H9 (cell line): ENCODE measurements at regions not wholly inside any gene's neighbourhood (a gene's known extent, or its start where the extent isn't known, plus 50 kb on each side); places are given as distances from the start of the nearest gene placed in this dataset.

Experiments used
- DNase-seq: peaks from one replicate; pipeline ENCODE4 v3.0.0-alpha.2; 2017
- H2AFZ ChIP-seq: one replicate; pipeline ENCODE4 v1.6.1; 2013; ENCODE audit warnings: mild to moderate bottlenecking, low read length, control low read depth, moderate library complexity
- H2AK5ac ChIP-seq: 2 replicates; pipeline ENCODE4 v1.6.1; 2013; ENCODE audit warnings: low read length, control low read depth, mixed read lengths; ENCODE audit not compliant: insufficient read length
- H2BK120ac ChIP-seq: one replicate; pipeline ENCODE4 v1.6.1; 2013; ENCODE audit warnings: low read depth, mild to moderate bottlenecking, low read length, control low read depth, inconsistent platforms; ENCODE audit not compliant: poor library complexity, severe bottlenecking
- H2BK12ac ChIP-seq: 2 replicates; pipeline ENCODE4 v1.6.1; 2013; ENCODE audit warnings: low read length, control low read depth, mixed read lengths, low read depth; ENCODE audit not compliant: insufficient read length
- H2BK15ac ChIP-seq: 2 replicates; pipeline ENCODE4 v1.6.1; 2013; ENCODE audit warnings: low read depth, low read length, control low read depth
- H2BK20ac ChIP-seq: one replicate; pipeline ENCODE4 v1.6.1; 2013; ENCODE audit warnings: low read depth, mild to moderate bottlenecking, low read length, control low read depth, inconsistent platforms; ENCODE audit not compliant: poor library complexity, severe bottlenecking
- H2BK5ac ChIP-seq: 2 replicates; pipeline ENCODE4 v1.6.1; 2013; ENCODE audit warnings: low read length, control low read depth, mixed read lengths; ENCODE audit not compliant: insufficient read length
- H3K14ac ChIP-seq: 2 replicates; pipeline ENCODE4 v1.6.1; 2013; ENCODE audit warnings: low read length, control low read depth; ENCODE audit not compliant: insufficient read depth
- H3K18ac ChIP-seq: 2 replicates; pipeline ENCODE4 v1.6.1; 2013; ENCODE audit warnings: low read depth, mild to moderate bottlenecking, mixed read lengths, low read length, control low read depth; ENCODE audit not compliant: insufficient read length
- H3K23ac ChIP-seq: 2 replicates; pipeline ENCODE4 v1.6.1; 2013; ENCODE audit warnings: low read length, control low read depth, mixed read lengths, low read depth; ENCODE audit not compliant: insufficient read length
- H3K23me2 ChIP-seq: 2 replicates; pipeline ENCODE4 v1.6.1; 2013; ENCODE audit warnings: low read depth, mild to moderate bottlenecking, mixed read lengths, low read length, control low read depth; ENCODE audit not compliant: insufficient read length, poor library complexity, severe bottlenecking
- H3K27ac ChIP-seq: 2 replicates; pipeline ENCODE4 v1.5.1; 2013; ENCODE audit warnings: low read length, control low read depth, mixed read lengths, low read depth; ENCODE audit not compliant: insufficient read length
- H3K27me3 ChIP-seq: 2 replicates; pipeline ENCODE4 v1.6.1; 2013; ENCODE audit warnings: low read length, control low read depth, inconsistent platforms; ENCODE audit not compliant: insufficient read depth
- H3K4ac ChIP-seq: 2 replicates; pipeline ENCODE4 v1.6.1; 2013; ENCODE audit warnings: low read depth, mild to moderate bottlenecking, control low read depth, inconsistent platforms, low read length, moderate library complexity
- H3K4me1 ChIP-seq: 2 replicates; pipeline ENCODE4 v1.6.1; 2013; ENCODE audit warnings: low read length, control low read depth, inconsistent platforms; ENCODE audit not compliant: insufficient read depth
- H3K4me2 ChIP-seq: 2 replicates; pipeline ENCODE4 v1.6.1; 2013; ENCODE audit warnings: low read length, control low read depth, mixed read lengths; ENCODE audit not compliant: insufficient read length, insufficient read depth
- H3K56ac ChIP-seq: 2 replicates; pipeline ENCODE4 v1.6.1; 2013; ENCODE audit warnings: low read depth, mild to moderate bottlenecking, mixed read lengths, low read length, control low read depth; ENCODE audit not compliant: insufficient read length
- H3K79me1 ChIP-seq: 2 replicates; pipeline ENCODE4 v1.6.1; 2013; ENCODE audit warnings: low read depth, mild to moderate bottlenecking, moderate library complexity, low read length, control low read depth, inconsistent platforms; ENCODE audit not compliant: insufficient read depth, poor library complexity, severe bottlenecking
- H3K79me2 ChIP-seq: 2 replicates; pipeline ENCODE4 v1.6.1; 2013; ENCODE audit warnings: low read length, control low read depth, inconsistent platforms; ENCODE audit not compliant: insufficient read depth
- H3K9ac ChIP-seq: 2 replicates; pipeline ENCODE4 v1.6.1; 2013; ENCODE audit warnings: low read length, control low read depth, mixed read lengths; ENCODE audit not compliant: insufficient read length; ENCODE audit errors: extremely low read depth
- H3K9me3 ChIP-seq: one replicate; pipeline ENCODE4 v1.6.1; 2013; ENCODE audit warnings: low read depth, low read length, inconsistent platforms; ENCODE audit not compliant: control insufficient read depth
- H3T11ph ChIP-seq: one replicate; pipeline ENCODE4 v1.6.1; 2013; ENCODE audit warnings: mild to moderate bottlenecking, low read length, control low read depth, inconsistent platforms
- H4K20me1 ChIP-seq: one replicate; pipeline ENCODE4 v1.6.1; 2013; ENCODE audit not compliant: control insufficient read depth, insufficient read length, insufficient read depth
- H4K5ac ChIP-seq: 2 replicates; pipeline ENCODE4 v1.6.1; 2013; ENCODE audit warnings: low read depth, mild to moderate bottlenecking, mixed read lengths, low read length, control low read depth; ENCODE audit not compliant: insufficient read length
- H4K8ac ChIP-seq: replicated peaks from 2 replicates; pipeline ENCODE4 v1.6.1; 2013; ENCODE audit warnings: low read length, control low read depth, mixed read lengths, low read depth; ENCODE audit not compliant: insufficient read length
- H4K91ac ChIP-seq: 2 replicates; pipeline ENCODE4 v1.6.1; 2013; ENCODE audit warnings: low read depth, mild to moderate bottlenecking, moderate library complexity, mixed read lengths, low read length, control low read depth; ENCODE audit not compliant: insufficient read length
- H3K27ac Mint-ChIP-seq, 3 experiments: 2 replicates in 2 of 3; 3 replicates in 1 of 3; pipeline ENCODE4 v1.8.0; 2020 to 2021; ENCODE audit warnings: mixed read lengths in 3 of 3, mild to moderate bottlenecking in 1 of 3, moderate library complexity in 1 of 3
- H3K27me3 Mint-ChIP-seq: 2 replicates; pipeline ENCODE4 v1.8.0; 2021; ENCODE audit warnings: low read depth, mild to moderate bottlenecking, moderate library complexity, mixed read lengths
- H3K36me3 Mint-ChIP-seq, 3 experiments: 2 replicates in 2 of 3; 3 replicates in 1 of 3; pipeline ENCODE4 v1.8.0; 2020 to 2021; ENCODE audit warnings: low read depth in 3 of 3, mixed read lengths in 3 of 3; ENCODE audit not compliant: insufficient read depth in 1 of 3
- H3K4me1 Mint-ChIP-seq, 2 experiments: 2 replicates each; pipeline ENCODE4 v1.8.0; 2020; ENCODE audit warnings: mixed read lengths in 2 of 2
- H3K4me3 Mint-ChIP-seq, 2 experiments: 2 replicates in 1 of 2; 3 replicates in 1 of 2; pipeline ENCODE4 v1.8.0; 2020 to 2021; ENCODE audit warnings: mild to moderate bottlenecking in 2 of 2, mixed read lengths in 2 of 2, moderate library complexity in 1 of 2
- H3K9me3 Mint-ChIP-seq, 2 experiments: 2 replicates in 1 of 2; 3 replicates in 1 of 2; pipeline ENCODE4 v1.8.0; 2020; ENCODE audit warnings: mild to moderate bottlenecking in 2 of 2, mixed read lengths in 2 of 2, moderate library complexity in 1 of 2
- WGBS: extraction: QIAGEN DNeasy Blood & Tissue Kit; methylation state at CpG from one replicate; pipeline ENCODE4 v1.1.7; 2013; ENCODE audit warnings: missing lambda C conversion rate, low lambda C conversion rate, mixed read lengths; ENCODE audit not compliant: insufficient read length; ENCODE audit errors: extremely low coverage; 5-methylcytosine and 5-hydroxymethylcytosine counted together
- TF ChIP-seq, protein P1 (sequence below): fragments of 200-600 bp; sonication (generic); conservative IDR thresholded peaks from 3 replicates; pipeline ENCODE4 v1.8.0; 2021; ENCODE audit warnings: antibody characterized with exemption, mild to moderate bottlenecking

DNA sequence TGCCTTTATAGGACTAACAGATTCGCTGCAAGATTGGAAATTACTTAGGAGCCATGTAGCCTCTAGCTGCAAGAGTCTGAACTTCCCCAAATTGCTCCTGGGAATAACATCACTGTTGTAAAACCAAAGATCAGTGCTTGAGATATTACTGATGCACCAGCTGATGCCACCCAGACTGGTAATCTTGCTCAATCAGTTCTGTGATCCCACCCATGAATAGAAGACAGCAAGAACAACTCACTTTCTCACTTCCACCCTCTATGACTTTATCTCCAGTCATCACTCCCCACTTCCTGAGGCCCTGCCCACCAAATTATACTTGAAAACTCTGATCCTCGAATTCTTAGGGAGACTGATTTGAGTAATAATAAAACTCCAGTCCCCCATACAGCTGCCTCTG is 1011.1 kb downstream of the PLA2G4A start:
- Histone ChIP-seq H2BK5ac (no peak overlapping the region), H3K4me1 (no peaks in the 10 kb centered on the region), H2BK15ac (no peak overlapping the region), H2BK120ac (no peak overlapping the region), H4K91ac (no peak overlapping the region), H2AK5ac (no peak overlapping the region), H3K9ac (no peak overlapping the region), H3K27me3 (no peaks in the 10 kb centered on the region), H3K23ac (no peak overlapping the region), H3K4ac (no peak overlapping the region), H3K56ac (no peak overlapping the region), H4K20me1 (no peaks in the 10 kb centered on the region), H4K5ac (no peak overlapping the region), H3K79me1 (no peaks in the 10 kb centered on the region), H2AFZ (no peak overlapping the region), H3K27ac (no peak overlapping the region), H3K14ac (no peak overlapping the region), H3K4me2 (no peak overlapping the region), H2BK20ac (no peak overlapping the region), H3K18ac (no peak overlapping the region), H3K79me2 (no peaks in the 10 kb centered on the region), H3K23me2 (no peaks in the 10 kb centered on the region), H3K9me3 (peaks cover 10% of the 10 kb centered on the region), H4K8ac (no peak overlapping the region), H2BK12ac (no peak overlapping the region), H3T11ph (no peak overlapping the region)
- no peak for DNase-seq
- Mint-ChIP-seq H3K27me3 (no peaks in the 10 kb centered on the region), H3K9me3 (peaks cover 25 to 28% of the 10 kb centered on the region in 2 experiments), H3K4me3 (no peak overlapping the region), H3K27ac (peak overlapping the region in 1 of 3 experiments; percentile 85; a peak in 1 of 7 replicates), H3K36me3 (peaks cover 5 to 24% (median 7%) of the 10 kb centered on the region in 3 experiments; a peak in 5 of 7 replicates), H3K4me1 (no peaks in the 10 kb centered on the region)
- WGBS: no CpG with 5 or more reads among the region's 2 CpGs
- TF ChIP-seq, protein P1, sequence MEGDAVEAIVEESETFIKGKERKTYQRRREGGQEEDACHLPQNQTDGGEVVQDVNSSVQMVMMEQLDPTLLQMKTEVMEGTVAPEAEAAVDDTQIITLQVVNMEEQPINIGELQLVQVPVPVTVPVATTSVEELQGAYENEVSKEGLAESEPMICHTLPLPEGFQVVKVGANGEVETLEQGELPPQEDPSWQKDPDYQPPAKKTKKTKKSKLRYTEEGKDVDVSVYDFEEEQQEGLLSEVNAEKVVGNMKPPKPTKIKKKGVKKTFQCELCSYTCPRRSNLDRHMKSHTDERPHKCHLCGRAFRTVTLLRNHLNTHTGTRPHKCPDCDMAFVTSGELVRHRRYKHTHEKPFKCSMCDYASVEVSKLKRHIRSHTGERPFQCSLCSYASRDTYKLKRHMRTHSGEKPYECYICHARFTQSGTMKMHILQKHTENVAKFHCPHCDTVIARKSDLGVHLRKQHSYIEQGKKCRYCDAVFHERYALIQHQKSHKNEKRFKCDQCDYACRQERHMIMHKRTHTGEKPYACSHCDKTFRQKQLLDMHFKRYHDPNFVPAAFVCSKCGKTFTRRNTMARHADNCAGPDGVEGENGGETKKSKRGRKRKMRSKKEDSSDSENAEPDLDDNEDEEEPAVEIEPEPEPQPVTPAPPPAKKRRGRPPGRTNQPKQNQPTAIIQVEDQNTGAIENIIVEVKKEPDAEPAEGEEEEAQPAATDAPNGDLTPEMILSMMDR: no peak
